ENCODE measurements at regions not wholly inside any gene's neighbourhood (a gene's known extent, or its start where the extent isn't known, plus 50 kb on each side); places are given as distances from the start of the nearest gene placed in this dataset.

- H3K4me3 ChIP-seq (replicated peaks; ENCODE audit: low read depth, low read length) = no peak overlapping the region
- TF ChIP-seq CTCF (IDR thresholded peaks at IDR 0.05; ENCODE audit: low read depth, low read length, missing control alignments) = no peak
These were observed 60.6 kb upstream of the CADM1 start for GRCh38 chr11:115564851-115565250.

GRCh38 chr11:115561116-115561515 is 56.9 kb upstream of the CADM1 start:
- no peak for DNase-seq (ENCODE audit: extremely low read depth, low read depth)
- H3K4me3 ChIP-seq (replicated peaks; ENCODE audit: low read depth, low read length) = no peak overlapping the region
- no peak for TF ChIP-seq CTCF (IDR thresholded peaks at IDR 0.05; ENCODE audit: low read depth, low read length, missing control alignments)

More at GRCh38 chr11:115564851-115565250, 60.6 kb upstream of the CADM1 start:
- DNase-seq (ENCODE audit: extremely low read depth, low read depth) = no peak

GRCh38 chr11:115558635-115559034 is 54.4 kb upstream of the CADM1 start:
- no peak for DNase-seq (ENCODE audit: extremely low read depth, low read depth)
- TF ChIP-seq CTCF (IDR thresholded peaks at IDR 0.05; ENCODE audit: low read depth, low read length, missing control alignments) = no peak
- H3K4me3 ChIP-seq (replicated peaks; ENCODE audit: low read depth, low read length) = no peak overlapping the region

- H3K4me3 ChIP-seq (replicated peaks; ENCODE audit: low read depth, low read length) = no peak overlapping the region
- no peak for TF ChIP-seq CTCF (IDR thresholded peaks at IDR 0.05; ENCODE audit: low read depth, low read length, missing control alignments)
- no peak for DNase-seq (ENCODE audit: extremely low read depth, low read depth)
These were observed 53.5 kb upstream of the CADM1 start for GRCh38 chr11:115557681-115558080.

GRCh38 chr11:115556984-115557383 is 52.8 kb upstream of the CADM1 start:
- DNase-seq (ENCODE audit: extremely low read depth, low read depth) = no peak
- no peak overlapping the region for H3K4me3 ChIP-seq (replicated peaks; ENCODE audit: low read depth, low read length)
- TF ChIP-seq CTCF (IDR thresholded peaks at IDR 0.05; ENCODE audit: low read depth, low read length, missing control alignments) = no peak

GRCh38 chr11:115555336-115556090 is 51.3 kb upstream of the CADM1 start:
- no peak for TF ChIP-seq CTCF (IDR thresholded peaks at IDR 0.05; ENCODE audit: low read depth, low read length, missing control alignments)
- no peak for DNase-seq (ENCODE audit: extremely low read depth, low read depth)
- no peak overlapping the region for H3K4me3 ChIP-seq (replicated peaks; ENCODE audit: low read depth, low read length)
